HepG2 (cell line): ENCODE measurements at regions not wholly inside any gene's neighbourhood (a gene's known extent, or its start where the extent isn't known, plus 50 kb on each side); places are given as distances from the start of the nearest gene placed in this dataset.

Source experiments
- ATAC-seq: fragments of 200-7000 bp; cut with Tn5 transposase; 3 replicates; pipeline ENCODE4 v1.9.1; 2020; ENCODE audit warnings: mild to moderate bottlenecking, moderate library complexity
- BruUV-seq: library from RNA; stranded (reverse); fragments of 400-500 nt; replicated peaks from 2 replicates; lab custom pipeline; 2021; lab: Mats Ljungman, UMichigan
- CTCF ChIA-PET: fragments of 300-600 bp; formaldehyde crosslinking; extraction: SDS; loops from one replicate; lab custom pipeline; 2021; ENCODE audit warnings: low total read pairs, inconsistent platforms, low intra/inter-chr PET ratio; lab: Yijun Ruan, JAX
- POLR2A ChIA-PET: fragments of 350-600 bp; sonication (Branson Sonifier 250); formaldehyde crosslinking; loops from one replicate; lab custom pipeline; 2020; ENCODE audit warnings: antibody characterized with exemption, inconsistent platforms; lab: Yijun Ruan, JAX
- DNase-seq: peaks from one replicate; pipeline ENCODE4 v3.0.0-alpha.2; 2015; ENCODE audit warnings: low spot score
- FAIRE-seq: peaks from 3 replicates; lab custom pipeline; 2011; peaks lifted over from hg19 to GRCh38; lab: Jason Lieb, UNC
- H2AFZ ChIP-seq: one replicate; pipeline ENCODE4 v1.6.1; 2011; ENCODE audit warnings: low read length, inconsistent platforms
- H3K27ac ChIP-seq: fragments of 300-600 bp; 3 replicates; pipeline ENCODE4 v1.8.0; 2011; ENCODE audit warnings: mixed run types, mild to moderate bottlenecking, mixed read lengths, low read length, inconsistent platforms; ENCODE audit not compliant: insufficient read depth; ENCODE audit errors: extremely low read length
- H3K27me3 ChIP-seq, 2 experiments: fragments of 200-600 bp in 1 of 2; 2 replicates in 1 of 2; 3 replicates in 1 of 2; pipeline versions ENCODE4 v1.6.0 to v1.8.0; 2011; ENCODE audit warnings: low read length in 2 of 2, mild to moderate bottlenecking in 2 of 2, moderate library complexity in 2 of 2, inconsistent platforms in 1 of 2; ENCODE audit not compliant: insufficient read depth in 2 of 2, control insufficient read depth in 1 of 2
- H3K36me3 ChIP-seq, 2 experiments: fragments of 200-600 bp in 1 of 2; replicated peaks in 1 of 2; 2 replicates in 1 of 2; 3 replicates in 1 of 2; pipeline versions ENCODE4 v1.5.1 to v1.8.0; 2011; ENCODE audit warnings: low read length in 2 of 2, inconsistent platforms in 1 of 2; ENCODE audit not compliant: insufficient read depth in 2 of 2, control insufficient read depth in 1 of 2
- H3K4me1 ChIP-seq: 2 replicates; pipeline ENCODE4 v1.5.1; 2012; ENCODE audit warnings: low read length, inconsistent platforms; ENCODE audit not compliant: insufficient read depth
- H3K4me2 ChIP-seq: 2 replicates; pipeline ENCODE4 v1.6.0; 2011; ENCODE audit warnings: low read depth, low read length, inconsistent platforms
- H3K4me3 ChIP-seq, 3 experiments: fragments of 200-600 bp in 1 of 3; sonication (generic), shearing (Covaris generic) in 1 of 3; replicated peaks in 1 of 3; 2 replicates each; pipeline ENCODE4 v1.5.1; 2011 to 2016; ENCODE audit warnings: low read length in 3 of 3, inconsistent platforms in 2 of 3, low read depth in 2 of 3, mild to moderate bottlenecking in 2 of 3, control low read depth in 1 of 3, mixed read lengths in 1 of 3; ENCODE audit not compliant: insufficient read depth in 1 of 3
- H3K79me2 ChIP-seq: one replicate; pipeline ENCODE4 v1.6.1; 2011; ENCODE audit warnings: low read length, inconsistent platforms; ENCODE audit not compliant: insufficient read depth
- H3K9ac ChIP-seq: 2 replicates; pipeline ENCODE4 v1.6.0; 2011; ENCODE audit warnings: mild to moderate bottlenecking, low read depth, low read length, inconsistent platforms; ENCODE audit not compliant: insufficient read depth
- H3K9me3 ChIP-seq: 2 replicates; pipeline ENCODE4 v1.5.1; 2012; ENCODE audit warnings: mild to moderate bottlenecking, low read length
- H4K20me1 ChIP-seq: 2 replicates; pipeline ENCODE4 v1.6.0; 2011; ENCODE audit warnings: inconsistent platforms, mild to moderate bottlenecking, low read length, moderate library complexity; ENCODE audit not compliant: insufficient read depth
- FOXK1 ChIP-seq: sonication (generic); formaldehyde crosslinking; IDR thresholded peaks from 2 replicates; pipeline ENCODE4 v1.4.0; 2020; ENCODE audit warnings: low read depth, missing genetic modification reagents, borderline replicate concordance
- U2AF1 ChIP-seq: fragments of 200-400 bp; formaldehyde crosslinking; optimal IDR thresholded peaks from 2 replicates; pipeline ENCODE3; 2017; ENCODE audit warnings: mild to moderate bottlenecking, low read depth, low read length
- ZMAT3 ChIP-seq: sonication (generic); formaldehyde crosslinking; conservative IDR thresholded peaks from 2 replicates; pipeline ENCODE4 v1.7.0; 2021; ENCODE audit warnings: missing genetic modification reagents
- ZNF788 ChIP-seq: sonication (generic); formaldehyde crosslinking; IDR thresholded peaks from 2 replicates; pipeline ENCODE4 v1.5.0; 2020; ENCODE audit warnings: mild to moderate bottlenecking, missing genetic modification reagents, borderline replicate concordance
- WGBS: methylation state at CpG from one replicate; pipeline ENCODE4 v1.1.6; 2017; ENCODE audit warnings: low lambda C conversion rate; 5-methylcytosine and 5-hydroxymethylcytosine counted together
- in situ Hi-C: cut with HindIII; loops from 2 replicates; pipeline ENCODE4 v1.10.0; 2017; ENCODE audit warnings: low pct_unique_long_range_greater_than_20kb; ENCODE audit not compliant: extremely low pct_ligation_motif_present
- intact Hi-C: fragments of 100-400 bp; cut with micrococcal nuclease; formaldehyde crosslinking; loops from one replicate; pipeline ENCODE4 v1.10.0; 2022; ENCODE audit not compliant: unreplicated experiment
- TF ChIP-seq, protein P1 (sequence below): sonication (generic); formaldehyde crosslinking; IDR thresholded peaks from 2 replicates; pipeline ENCODE4 v1.4.0; 2020; ENCODE audit warnings: missing genetic modification reagents
- TF ChIP-seq, protein P2 (sequence below): sonication (generic); formaldehyde crosslinking; IDR thresholded peaks from 2 replicates; pipeline ENCODE4 v1.4.0; 2020; ENCODE audit warnings: missing genetic modification reagents, borderline replicate concordance
- TF ChIP-seq, protein P3 (sequence below): sonication (generic); formaldehyde crosslinking; IDR thresholded peaks from 2 replicates; pipeline ENCODE4 v1.5.0; 2020; ENCODE audit warnings: missing genetic modification reagents
- TF ChIP-seq, protein P4 (sequence below): IDR thresholded peaks from 2 replicates; pipeline ENCODE4 v1.6.1; 2016; ENCODE audit warnings: missing genetic modification reagents, missing compliant biosample characterization

DNA sequence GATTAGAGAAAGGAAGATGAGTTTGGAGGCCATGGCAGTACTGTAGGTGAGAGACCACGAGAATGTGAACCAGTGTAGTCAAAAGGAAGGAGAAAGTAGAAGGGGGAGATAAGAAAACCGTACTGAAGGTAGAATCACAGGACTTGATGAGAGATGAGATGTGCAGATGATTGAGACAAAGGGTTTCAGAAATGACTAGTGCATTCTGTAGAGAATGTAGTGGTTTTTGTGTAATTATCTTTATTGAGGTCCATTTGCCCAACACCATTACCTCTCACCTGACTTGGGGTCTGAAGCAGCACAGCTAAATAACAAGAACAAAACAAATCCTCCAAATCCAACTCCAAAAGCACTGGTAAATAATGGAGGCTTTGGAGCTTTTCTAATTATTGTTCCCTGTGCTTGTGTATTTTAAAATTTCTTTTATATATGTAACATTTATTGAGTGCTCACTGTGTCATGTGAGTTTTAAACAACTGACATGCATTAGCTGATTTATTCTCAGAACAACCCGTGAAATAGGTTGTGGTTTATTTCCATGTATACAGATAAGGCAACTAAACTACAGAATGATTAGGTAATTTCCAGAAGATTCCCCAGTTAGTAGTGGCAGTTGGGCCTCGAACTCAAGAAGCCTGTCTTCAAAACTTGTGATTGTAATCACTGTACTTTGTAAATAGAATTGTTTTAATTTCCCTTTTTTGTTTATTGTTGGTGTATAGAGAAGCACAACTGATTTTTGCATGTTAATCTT lies 390.0 kb downstream of the AEBP2 start:
- DNase-seq: no peak
- no peak overlapping the region for H3K9ac ChIP-seq
- no peak for FAIRE-seq
- in situ Hi-C loops: no loop called here
- no peaks in the 10 kb centered on the region for H3K9me3 ChIP-seq
- H3K4me3 ChIP-seq: no peak overlapping the region
- H3K36me3 ChIP-seq: no peaks in the 10 kb centered on the region
- no peaks in the 10 kb centered on the region for H3K79me2 ChIP-seq
- H3K4me1 ChIP-seq: no peaks in the 10 kb centered on the region
- intact Hi-C loops: no loop called here
- no peaks in the 10 kb centered on the region for H4K20me1 ChIP-seq
- no peak overlapping the region for H3K4me2 ChIP-seq
- WGBS: 0% methylated on average over 4 of the region's 4 CpGs
- no peak for ATAC-seq
- no peaks in the 10 kb centered on the region for H3K27me3 ChIP-seq
- H2AFZ ChIP-seq: no peak overlapping the region
- CTCF ChIA-PET: no interaction called here
- TF ChIP-seq, protein P1, sequence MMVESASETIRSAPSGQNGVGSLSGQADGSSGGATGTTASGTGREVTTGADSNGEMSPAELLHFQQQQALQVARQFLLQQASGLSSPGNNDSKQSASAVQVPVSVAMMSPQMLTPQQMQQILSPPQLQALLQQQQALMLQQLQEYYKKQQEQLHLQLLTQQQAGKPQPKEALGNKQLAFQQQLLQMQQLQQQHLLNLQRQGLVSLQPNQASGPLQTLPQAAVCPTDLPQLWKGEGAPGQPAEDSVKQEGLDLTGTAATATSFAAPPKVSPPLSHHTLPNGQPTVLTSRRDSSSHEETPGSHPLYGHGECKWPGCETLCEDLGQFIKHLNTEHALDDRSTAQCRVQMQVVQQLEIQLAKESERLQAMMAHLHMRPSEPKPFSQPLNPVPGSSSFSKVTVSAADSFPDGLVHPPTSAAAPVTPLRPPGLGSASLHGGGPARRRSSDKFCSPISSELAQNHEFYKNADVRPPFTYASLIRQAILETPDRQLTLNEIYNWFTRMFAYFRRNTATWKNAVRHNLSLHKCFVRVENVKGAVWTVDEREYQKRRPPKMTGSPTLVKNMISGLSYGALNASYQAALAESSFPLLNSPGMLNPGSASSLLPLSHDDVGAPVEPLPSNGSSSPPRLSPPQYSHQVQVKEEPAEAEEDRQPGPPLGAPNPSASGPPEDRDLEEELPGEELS (CRISPR knock-in tag): no peak
- no peak for TF ChIP-seq U2AF1
- TF ChIP-seq, protein P2, sequence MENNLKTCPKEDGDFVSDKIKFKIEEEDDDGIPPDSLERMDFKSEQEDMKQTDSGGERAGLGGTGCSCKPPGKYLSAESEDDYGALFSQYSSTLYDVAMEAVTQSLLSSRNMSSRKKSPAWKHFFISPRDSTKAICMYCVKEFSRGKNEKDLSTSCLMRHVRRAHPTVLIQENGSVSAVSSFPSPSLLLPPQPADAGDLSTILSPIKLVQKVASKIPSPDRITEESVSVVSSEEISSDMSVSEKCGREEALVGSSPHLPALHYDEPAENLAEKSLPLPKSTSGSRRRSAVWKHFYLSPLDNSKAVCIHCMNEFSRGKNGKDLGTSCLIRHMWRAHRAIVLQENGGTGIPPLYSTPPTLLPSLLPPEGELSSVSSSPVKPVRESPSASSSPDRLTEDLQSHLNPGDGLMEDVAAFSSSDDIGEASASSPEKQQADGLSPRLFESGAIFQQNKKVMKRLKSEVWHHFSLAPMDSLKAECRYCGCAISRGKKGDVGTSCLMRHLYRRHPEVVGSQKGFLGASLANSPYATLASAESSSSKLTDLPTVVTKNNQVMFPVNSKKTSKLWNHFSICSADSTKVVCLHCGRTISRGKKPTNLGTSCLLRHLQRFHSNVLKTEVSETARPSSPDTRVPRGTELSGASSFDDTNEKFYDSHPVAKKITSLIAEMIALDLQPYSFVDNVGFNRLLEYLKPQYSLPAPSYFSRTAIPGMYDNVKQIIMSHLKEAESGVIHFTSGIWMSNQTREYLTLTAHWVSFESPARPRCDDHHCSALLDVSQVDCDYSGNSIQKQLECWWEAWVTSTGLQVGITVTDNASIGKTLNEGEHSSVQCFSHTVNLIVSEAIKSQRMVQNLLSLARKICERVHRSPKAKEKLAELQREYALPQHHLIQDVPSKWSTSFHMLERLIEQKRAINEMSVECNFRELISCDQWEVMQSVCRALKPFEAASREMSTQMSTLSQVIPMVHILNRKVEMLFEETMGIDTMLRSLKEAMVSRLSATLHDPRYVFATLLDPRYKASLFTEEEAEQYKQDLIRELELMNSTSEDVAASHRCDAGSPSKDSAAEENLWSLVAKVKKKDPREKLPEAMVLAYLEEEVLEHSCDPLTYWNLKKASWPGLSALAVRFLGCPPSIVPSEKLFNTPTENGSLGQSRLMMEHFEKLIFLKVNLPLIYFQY (CRISPR knock-in tag): no peak
- no peak for TF ChIP-seq FOXK1
- TF ChIP-seq ZNF788 (CRISPR knock-in tag): no peak
- TF ChIP-seq, protein P3, sequence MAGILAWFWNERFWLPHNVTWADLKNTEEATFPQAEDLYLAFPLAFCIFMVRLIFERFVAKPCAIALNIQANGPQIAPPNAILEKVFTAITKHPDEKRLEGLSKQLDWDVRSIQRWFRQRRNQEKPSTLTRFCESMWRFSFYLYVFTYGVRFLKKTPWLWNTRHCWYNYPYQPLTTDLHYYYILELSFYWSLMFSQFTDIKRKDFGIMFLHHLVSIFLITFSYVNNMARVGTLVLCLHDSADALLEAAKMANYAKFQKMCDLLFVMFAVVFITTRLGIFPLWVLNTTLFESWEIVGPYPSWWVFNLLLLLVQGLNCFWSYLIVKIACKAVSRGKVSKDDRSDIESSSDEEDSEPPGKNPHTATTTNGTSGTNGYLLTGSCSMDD (CRISPR knock-in tag): no peak
- no peak for TF ChIP-seq ZMAT3 (CRISPR knock-in tag)
- TF ChIP-seq, protein P4, sequence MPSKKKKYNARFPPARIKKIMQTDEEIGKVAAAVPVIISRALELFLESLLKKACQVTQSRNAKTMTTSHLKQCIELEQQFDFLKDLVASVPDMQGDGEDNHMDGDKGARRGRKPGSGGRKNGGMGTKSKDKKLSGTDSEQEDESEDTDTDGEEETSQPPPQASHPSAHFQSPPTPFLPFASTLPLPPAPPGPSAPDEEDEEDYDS (CRISPR knock-in tag): no peak
- no TSS peak for BruUV-seq
- no peak overlapping the region for H3K27ac ChIP-seq
- POLR2A ChIA-PET: no interaction called here
